Kidney (tissue), 13 donors: ENCODE measurements at regions not wholly inside any gene's neighbourhood (a gene's known extent, or its start where the extent isn't known, plus 50 kb on each side); places are given as distances from the start of the nearest gene placed in this dataset.

ENCODE experiments used
- DNase-seq, 5 donors: peaks; one replicate each; pipeline ENCODE4 v3.0.0-alpha.2; 2013 to 2020
- FAIRE-seq: peaks from 2 replicates; lab custom pipeline; 2012; peaks lifted over from hg19 to GRCh38; lab: Jason Lieb, UNC
- H3K27ac ChIP-seq, 2 donors: one replicate each; pipeline ENCODE4 v1.7.0; 2013; ENCODE audit warnings: low read depth in 2 of 2, low read length in 2 of 2, inconsistent platforms in 1 of 2
- H3K27me3 ChIP-seq: one replicate; pipeline ENCODE4 v1.7.1; 2013; ENCODE audit warnings: low read length, inconsistent platforms; ENCODE audit not compliant: control insufficient read depth, insufficient read depth
- H3K36me3 ChIP-seq, 3 donors: one replicate each; pipeline versions ENCODE4 v1.7.0 to v1.7.1; 2013; ENCODE audit warnings: low read length in 3 of 3, control low read depth in 1 of 3, inconsistent platforms in 1 of 3; ENCODE audit not compliant: insufficient read depth in 3 of 3, control insufficient read depth in 2 of 3
- H3K4me1 ChIP-seq, 3 donors: one replicate each; pipeline versions ENCODE4 v1.7.0 to v1.7.1; 2013; ENCODE audit warnings: low read length in 3 of 3, inconsistent platforms in 1 of 3, low read depth in 1 of 3; ENCODE audit not compliant: control insufficient read depth in 2 of 3, insufficient read depth in 2 of 3
- H3K4me3 ChIP-seq, 3 donors: one replicate each; pipeline versions ENCODE4 v1.7.0 to v1.8.1; 2013; ENCODE audit warnings: low read length in 3 of 3, control low read depth in 1 of 3, inconsistent platforms in 1 of 3
- H3K9ac ChIP-seq, 3 donors: one replicate each; pipeline versions ENCODE4 v1.7.0 to v1.7.1; 2013; ENCODE audit warnings: low read length in 3 of 3, control low read depth in 1 of 3, inconsistent platforms in 1 of 3
- H3K9me3 ChIP-seq, 3 donors: one replicate each; pipeline versions ENCODE4 v1.7.0 to v1.7.1; 2013; ENCODE audit warnings: low read length in 3 of 3, control low read depth in 1 of 3, inconsistent platforms in 1 of 3; ENCODE audit not compliant: control insufficient read depth in 2 of 3, insufficient read depth in 1 of 3
- intact Hi-C: fragments of 100-400 bp; cut with DNase I; formaldehyde crosslinking; loops from one replicate; pipeline ENCODE4 v1.11.1; 2022
- TF ChIP-seq, protein P1 (sequence below): IDR thresholded peaks from 3 replicates; pipeline ENCODE4 v1.5.1; 2012; ENCODE audit warnings: mild to moderate bottlenecking, moderate library complexity, borderline replicate concordance; ENCODE audit not compliant: insufficient read depth; ENCODE audit errors: extremely low read depth
- donor health status: control.
- donor health status: control.
- donor health status: control.
- donor health status: control.
- donor health status: control.
- donor health status: DM: yes; HTN: yes; CAD: no.
- donor health status: Normal renal cell carcinoma (clear cell type).

DNA sequence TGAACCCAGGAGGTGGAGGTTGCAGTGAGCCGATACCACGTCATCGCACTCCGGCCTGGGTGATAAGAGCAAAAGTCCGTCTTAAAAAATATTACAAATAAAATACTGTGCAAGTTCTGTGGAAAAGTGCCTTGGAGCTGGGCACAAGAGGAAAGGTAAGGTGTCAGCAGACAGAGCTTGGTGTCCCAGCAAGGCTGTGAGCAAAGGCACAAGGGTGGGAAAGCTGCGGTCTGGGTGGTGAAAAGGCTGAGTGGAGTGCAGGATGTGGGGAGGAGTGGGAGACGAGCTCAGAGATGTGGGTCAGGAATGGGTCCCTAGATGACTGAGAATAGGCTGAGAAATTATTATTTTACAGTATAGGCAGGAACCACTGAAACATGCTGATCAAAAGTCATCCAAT lies 150.6 kb downstream of the RHOU start:
- no peaks in the 10 kb centered on the region for H3K27me3 ChIP-seq
- H3K27ac ChIP-seq, result no peak overlapping the region
- H3K9me3 ChIP-seq, result no peaks in the 10 kb centered on the region
- H3K36me3 ChIP-seq, result no peaks in the 10 kb centered on the region
- no peak for FAIRE-seq
- intact Hi-C loops, result no loop called here
- H3K4me3 ChIP-seq, result no peak overlapping the region
- no peaks in the 10 kb centered on the region for H3K4me1 ChIP-seq
- no peak overlapping the region for H3K9ac ChIP-seq
- DNase-seq, result no peak
- TF ChIP-seq, protein P1, sequence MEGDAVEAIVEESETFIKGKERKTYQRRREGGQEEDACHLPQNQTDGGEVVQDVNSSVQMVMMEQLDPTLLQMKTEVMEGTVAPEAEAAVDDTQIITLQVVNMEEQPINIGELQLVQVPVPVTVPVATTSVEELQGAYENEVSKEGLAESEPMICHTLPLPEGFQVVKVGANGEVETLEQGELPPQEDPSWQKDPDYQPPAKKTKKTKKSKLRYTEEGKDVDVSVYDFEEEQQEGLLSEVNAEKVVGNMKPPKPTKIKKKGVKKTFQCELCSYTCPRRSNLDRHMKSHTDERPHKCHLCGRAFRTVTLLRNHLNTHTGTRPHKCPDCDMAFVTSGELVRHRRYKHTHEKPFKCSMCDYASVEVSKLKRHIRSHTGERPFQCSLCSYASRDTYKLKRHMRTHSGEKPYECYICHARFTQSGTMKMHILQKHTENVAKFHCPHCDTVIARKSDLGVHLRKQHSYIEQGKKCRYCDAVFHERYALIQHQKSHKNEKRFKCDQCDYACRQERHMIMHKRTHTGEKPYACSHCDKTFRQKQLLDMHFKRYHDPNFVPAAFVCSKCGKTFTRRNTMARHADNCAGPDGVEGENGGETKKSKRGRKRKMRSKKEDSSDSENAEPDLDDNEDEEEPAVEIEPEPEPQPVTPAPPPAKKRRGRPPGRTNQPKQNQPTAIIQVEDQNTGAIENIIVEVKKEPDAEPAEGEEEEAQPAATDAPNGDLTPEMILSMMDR, result no peak

DNA sequence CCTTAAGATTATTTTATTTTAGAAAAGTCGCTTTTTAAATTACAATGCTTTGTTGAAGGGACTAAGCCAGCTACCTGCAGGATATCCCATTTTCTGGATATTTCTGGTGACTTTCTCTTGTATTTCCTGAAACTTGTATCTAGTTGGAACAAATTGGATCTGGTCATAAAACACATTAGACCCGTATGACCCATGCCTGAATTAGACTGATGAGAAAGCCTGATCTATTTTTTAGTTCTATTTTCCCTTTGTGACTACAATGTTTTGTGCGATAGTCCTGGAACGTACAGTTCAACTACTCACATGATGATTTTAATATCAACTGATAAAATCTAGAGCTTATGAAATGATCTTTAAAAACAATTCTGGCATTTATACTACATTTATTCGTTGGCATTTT lies 151.8 kb downstream of the RHOU start:
- intact Hi-C loops, result no loop called here
- no peak for DNase-seq
- Histone ChIP-seq H3K36me3 (no peaks in the 10 kb centered on the region), H3K4me1 (no peaks in the 10 kb centered on the region), H3K9me3 (no peaks in the 10 kb centered on the region), H3K27me3 (no peaks in the 10 kb centered on the region), H3K9ac (no peak overlapping the region), H3K27ac (no peak overlapping the region), H3K4me3 (no peak overlapping the region)
- no peak for FAIRE-seq
- TF ChIP-seq, protein P1, result no peak

DNA sequence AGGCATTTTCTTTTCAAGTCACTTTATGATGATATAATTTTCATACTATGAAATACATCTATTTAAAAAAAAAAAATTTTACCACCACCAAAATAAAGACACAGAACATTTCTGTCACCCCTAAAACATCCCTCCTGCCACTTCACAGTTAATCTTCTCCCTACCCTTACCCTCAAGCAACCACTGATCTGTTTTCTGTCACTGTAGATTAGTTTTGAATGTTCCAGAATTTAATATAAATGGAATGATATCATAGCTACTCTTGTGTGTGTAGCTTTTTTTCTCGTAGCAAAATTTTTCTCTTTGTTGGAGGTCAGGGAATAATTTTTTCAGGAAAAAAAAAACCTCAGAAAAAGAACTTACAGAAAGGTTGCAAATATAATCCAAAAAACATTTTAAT lies 152.7 kb downstream of the RHOU start:
- no peaks in the 10 kb centered on the region for H3K9me3 ChIP-seq
- H3K27me3 ChIP-seq, result no peaks in the 10 kb centered on the region
- no peaks in the 10 kb centered on the region for H3K36me3 ChIP-seq
- no peak overlapping the region for H3K27ac ChIP-seq
- TF ChIP-seq, protein P1, result no peak
- H3K4me1 ChIP-seq, result no peaks in the 10 kb centered on the region
- FAIRE-seq, result no peak
- H3K4me3 ChIP-seq, result no peak overlapping the region
- no peak for DNase-seq
- intact Hi-C loops, result no loop called here
- H3K9ac ChIP-seq, result no peak overlapping the region

DNA sequence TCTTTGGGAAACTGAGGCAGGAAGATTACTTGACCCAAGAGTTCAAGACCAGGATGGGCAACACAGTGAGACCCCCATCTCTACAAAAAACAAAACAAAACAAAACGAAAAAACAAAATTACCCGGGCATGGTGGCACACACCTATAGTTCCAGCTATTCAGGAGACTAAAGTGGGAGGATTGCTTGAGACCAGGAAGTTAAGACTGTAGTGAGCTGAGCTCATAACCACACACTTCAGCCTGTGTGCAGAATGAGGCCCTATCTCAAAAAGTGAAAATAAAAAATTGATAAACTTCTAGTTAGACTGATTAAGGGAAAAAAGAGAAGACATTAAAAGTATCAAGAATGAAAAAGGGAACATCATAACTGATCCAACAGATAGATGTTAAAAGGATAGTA lies 154.0 kb downstream of the RHOU start:
- Histone ChIP-seq H3K36me3 (no peaks in the 10 kb centered on the region), H3K9ac (no peak overlapping the region), H3K4me1 (no peaks in the 10 kb centered on the region), H3K4me3 (no peak overlapping the region), H3K9me3 (no peaks in the 10 kb centered on the region), H3K27me3 (no peaks in the 10 kb centered on the region), H3K27ac (no peak overlapping the region)
- no peak for FAIRE-seq
- TF ChIP-seq, protein P1, result no peak
- DNase-seq, result no peak
- intact Hi-C loops, result no loop called here
